Endothelial cell of umbilical vein (primary cell): ENCODE measurements at regions not wholly inside any gene's neighbourhood (a gene's known extent, or its start where the extent isn't known, plus 50 kb on each side); places are given as distances from the start of the nearest gene placed in this dataset.

Experiments used
- MAX ChIP-seq: IDR thresholded peaks from 2 replicates; pipeline ENCODE4 v1.6.1; 2011; ENCODE audit not compliant: insufficient read depth, insufficient read length
- POLR2A ChIP-seq: IDR thresholded peaks from 2 replicates; pipeline ENCODE4 v1.6.1; 2012; ENCODE audit warnings: low read depth, mild to moderate bottlenecking, control low read depth, low read length
- TF ChIP-seq, protein P1 (sequence below), 2 donors: IDR thresholded peaks; 1 replicate in 1 of 2; 2 replicates in 1 of 2; pipeline ENCODE4 v1.5.1; 2011; ENCODE audit warnings: low read length in 2 of 2, mild to moderate bottlenecking in 2 of 2, moderate library complexity in 2 of 2, control low read depth in 1 of 2, inconsistent platforms in 1 of 2, low read depth in 1 of 2; ENCODE audit not compliant: insufficient read depth in 1 of 2; ENCODE audit errors: extremely low read depth in 1 of 2

DNA sequence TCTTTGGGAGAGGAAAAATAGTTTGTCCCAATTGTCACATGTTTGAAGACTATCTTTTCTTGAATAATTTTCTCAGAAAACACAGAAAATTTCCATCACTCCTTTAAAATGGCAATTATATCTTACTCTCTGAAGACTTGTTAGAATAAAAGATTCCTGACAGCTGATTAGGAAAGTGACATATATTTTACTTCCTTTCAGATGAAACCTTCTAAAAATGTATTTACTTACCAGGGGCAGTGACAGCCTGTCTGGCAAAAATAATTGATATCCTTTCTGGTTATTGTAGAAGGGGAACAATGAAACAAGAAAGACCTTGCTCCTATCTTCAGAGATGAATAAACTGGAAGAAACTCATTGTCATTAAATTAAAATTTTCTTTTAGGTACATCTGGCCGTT lies 483.3 kb upstream of the GOLIM4 start:
- TF ChIP-seq POLR2A (no peak), MAX (no peak)
- TF ChIP-seq, protein P1, sequence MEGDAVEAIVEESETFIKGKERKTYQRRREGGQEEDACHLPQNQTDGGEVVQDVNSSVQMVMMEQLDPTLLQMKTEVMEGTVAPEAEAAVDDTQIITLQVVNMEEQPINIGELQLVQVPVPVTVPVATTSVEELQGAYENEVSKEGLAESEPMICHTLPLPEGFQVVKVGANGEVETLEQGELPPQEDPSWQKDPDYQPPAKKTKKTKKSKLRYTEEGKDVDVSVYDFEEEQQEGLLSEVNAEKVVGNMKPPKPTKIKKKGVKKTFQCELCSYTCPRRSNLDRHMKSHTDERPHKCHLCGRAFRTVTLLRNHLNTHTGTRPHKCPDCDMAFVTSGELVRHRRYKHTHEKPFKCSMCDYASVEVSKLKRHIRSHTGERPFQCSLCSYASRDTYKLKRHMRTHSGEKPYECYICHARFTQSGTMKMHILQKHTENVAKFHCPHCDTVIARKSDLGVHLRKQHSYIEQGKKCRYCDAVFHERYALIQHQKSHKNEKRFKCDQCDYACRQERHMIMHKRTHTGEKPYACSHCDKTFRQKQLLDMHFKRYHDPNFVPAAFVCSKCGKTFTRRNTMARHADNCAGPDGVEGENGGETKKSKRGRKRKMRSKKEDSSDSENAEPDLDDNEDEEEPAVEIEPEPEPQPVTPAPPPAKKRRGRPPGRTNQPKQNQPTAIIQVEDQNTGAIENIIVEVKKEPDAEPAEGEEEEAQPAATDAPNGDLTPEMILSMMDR (IDR thresholded peaks at IDR 0.05; ENCODE audit: extremely low read depth in 1 of 2, insufficient read depth in 1 of 2, low read depth in 1 of 2, low read length in 2 of 2): no peak
